ACC112 (cell line): ENCODE measurements at regions not wholly inside any gene's neighbourhood (a gene's known extent, or its start where the extent isn't known, plus 50 kb on each side); places are given as distances from the start of the nearest gene placed in this dataset.

Experiments used
- H2AFZ ChIP-seq: fragments of 200-600 bp; sonication (generic); one replicate; pipeline ENCODE4 v1.6.0; 2017; ENCODE audit warnings: antibody characterized with exemption, low read length; ENCODE audit not compliant: unreplicated experiment
- H3K27ac ChIP-seq: fragments of 200-600 bp; sonication (generic); 2 replicates; pipeline ENCODE4 v1.5.1; 2014; ENCODE audit warnings: low read depth, mild to moderate bottlenecking, antibody characterized with exemption, low read length, moderate library complexity
- H3K27me3 ChIP-seq: fragments of 200-600 bp; sonication (generic); 2 replicates; pipeline ENCODE4 v1.6.1; 2014; ENCODE audit warnings: mild to moderate bottlenecking, antibody characterized with exemption, low read length, moderate library complexity, mixed read lengths; ENCODE audit not compliant: insufficient read depth
- H3K36me3 ChIP-seq: fragments of 200-600 bp; sonication (generic); 2 replicates; pipeline ENCODE4 v1.6.1; 2016; ENCODE audit warnings: mild to moderate bottlenecking, antibody characterized with exemption, low read length, moderate library complexity, mixed read lengths; ENCODE audit not compliant: insufficient read depth
- H3K4me1 ChIP-seq: fragments of 200-600 bp; sonication (generic); one replicate; pipeline ENCODE4 v1.6.1; 2016; ENCODE audit warnings: low read length, mixed read lengths; ENCODE audit not compliant: insufficient read depth, unreplicated experiment, control insufficient read depth
- H3K4me3 ChIP-seq: fragments of 200-600 bp; sonication (generic); 2 replicates; pipeline ENCODE4 v1.5.1; 2014; ENCODE audit warnings: mild to moderate bottlenecking, low read depth, low read length
- H3K79me2 ChIP-seq: fragments of 200-600 bp; sonication (generic); one replicate; pipeline ENCODE4 v1.6.0; 2016; ENCODE audit warnings: low read length; ENCODE audit not compliant: control insufficient read depth, unreplicated experiment, insufficient read depth

- H3K4me3 ChIP-seq: no peak overlapping the region
- H3K27me3 ChIP-seq: peaks cover 88% of the 10 kb centered on the region
- no peaks in the 10 kb centered on the region for H3K79me2 ChIP-seq
- H3K36me3 ChIP-seq: no peaks in the 10 kb centered on the region
- no peak overlapping the region for H2AFZ ChIP-seq
- H3K27ac ChIP-seq: no peak overlapping the region
- H3K4me1 ChIP-seq: no peaks in the 10 kb centered on the region
Measured at GRCh38 chr11:20278727-20279126, 84.8 kb upstream of the HTATIP2 start.

GRCh38 chr11:20277014-20277413 is 86.5 kb upstream of the HTATIP2 start:
- H3K36me3 ChIP-seq: no peaks in the 10 kb centered on the region
- H3K27me3 ChIP-seq: peaks cover 92% of the 10 kb centered on the region
- H2AFZ ChIP-seq: no peak overlapping the region
- H3K79me2 ChIP-seq: no peaks in the 10 kb centered on the region
- no peaks in the 10 kb centered on the region for H3K4me1 ChIP-seq
- H3K4me3 ChIP-seq: no peak overlapping the region
- no peak overlapping the region for H3K27ac ChIP-seq

- H3K36me3 ChIP-seq: no peaks in the 10 kb centered on the region
- H3K79me2 ChIP-seq: no peaks in the 10 kb centered on the region
- no peak overlapping the region for H3K27ac ChIP-seq
- no peak overlapping the region for H2AFZ ChIP-seq
- peaks cover 96% of the 10 kb centered on the region for H3K27me3 ChIP-seq
- no peak overlapping the region for H3K4me3 ChIP-seq
- no peaks in the 10 kb centered on the region for H3K4me1 ChIP-seq
Measured at GRCh38 chr11:20275987-20276965, 87.2 kb upstream of the HTATIP2 start.

- Histone ChIP-seq H3K4me1 (no peaks in the 10 kb centered on the region), H3K27ac (no peak overlapping the region), H3K79me2 (no peaks in the 10 kb centered on the region), H3K4me3 (no peak overlapping the region), H3K36me3 (no peaks in the 10 kb centered on the region), H3K27me3 (peaks cover 96% of the 10 kb centered on the region), H2AFZ (no peak overlapping the region)
Measured at GRCh38 chr11:20274031-20274430, 89.5 kb upstream of the HTATIP2 start.

- no peak overlapping the region for H3K27ac ChIP-seq
Measured at GRCh38 chr11:20261526-20261925, 101.3 kb upstream of the DBX1 start.

GRCh38 chr11:20260307-20260706 is 100.0 kb upstream of the DBX1 start:
- peaks cover 98% of the 10 kb centered on the region for H3K27me3 ChIP-seq
- H3K4me3 ChIP-seq: no peak overlapping the region
- no peak overlapping the region for H3K27ac ChIP-seq
- H2AFZ ChIP-seq: no peak overlapping the region
- no peaks in the 10 kb centered on the region for H3K36me3 ChIP-seq
- no peaks in the 10 kb centered on the region for H3K79me2 ChIP-seq
- no peaks in the 10 kb centered on the region for H3K4me1 ChIP-seq

More at GRCh38 chr11:20261526-20261925, 101.3 kb upstream of the DBX1 start:
- Histone ChIP-seq H3K4me3 (no peak overlapping the region), H3K36me3 (no peaks in the 10 kb centered on the region), H3K4me1 (no peaks in the 10 kb centered on the region), H3K79me2 (no peaks in the 10 kb centered on the region), H2AFZ (no peak overlapping the region), H3K27me3 (peaks cover 98% of the 10 kb centered on the region)

- Histone ChIP-seq H2AFZ (no peak overlapping the region), H3K4me1 (no peaks in the 10 kb centered on the region), H3K27me3 (peaks cover 98% of the 10 kb centered on the region)
Measured at GRCh38 chr11:20259506-20259905, 99.2 kb upstream of the DBX1 start.

GRCh38 chr11:20258376-20258895 is 98.2 kb upstream of the DBX1 start:
- Histone ChIP-seq H3K4me3 (no peak overlapping the region), H3K27ac (no peak overlapping the region), H3K36me3 (no peaks in the 10 kb centered on the region), H2AFZ (no peak overlapping the region), H3K27me3 (peaks cover 100% of the 10 kb centered on the region), H3K4me1 (no peaks in the 10 kb centered on the region), H3K79me2 (no peaks in the 10 kb centered on the region)

More at GRCh38 chr11:20259506-20259905, 99.2 kb upstream of the DBX1 start:
- H3K4me3 ChIP-seq: no peak overlapping the region
- no peaks in the 10 kb centered on the region for H3K36me3 ChIP-seq
- H3K27ac ChIP-seq: no peak overlapping the region
- no peaks in the 10 kb centered on the region for H3K79me2 ChIP-seq

- Histone ChIP-seq H3K79me2 (no peaks in the 10 kb centered on the region), H2AFZ (no peak overlapping the region), H3K27me3 (peaks cover 100% of the 10 kb centered on the region), H3K4me1 (no peaks in the 10 kb centered on the region), H3K36me3 (no peaks in the 10 kb centered on the region), H3K4me3 (no peak overlapping the region), H3K27ac (no peak overlapping the region)
Measured at GRCh38 chr11:20256925-20257324, 96.7 kb upstream of the DBX1 start.

GRCh38 chr11:20253796-20254195 is 93.5 kb upstream of the DBX1 start:
- Histone ChIP-seq H3K27me3 (peaks cover 100% of the 10 kb centered on the region), H3K4me3 (no peak overlapping the region), H2AFZ (no peak overlapping the region)

GRCh38 chr11:20251496-20251895 is 91.2 kb upstream of the DBX1 start:
- Histone ChIP-seq H3K27ac (no peak overlapping the region), H3K27me3 (peaks cover 100% of the 10 kb centered on the region), H3K79me2 (no peaks in the 10 kb centered on the region), H3K36me3 (no peaks in the 10 kb centered on the region), H3K4me3 (no peak overlapping the region), H2AFZ (no peak overlapping the region), H3K4me1 (no peaks in the 10 kb centered on the region)

More at GRCh38 chr11:20253796-20254195, 93.5 kb upstream of the DBX1 start:
- Histone ChIP-seq H3K36me3 (no peaks in the 10 kb centered on the region), H3K79me2 (no peaks in the 10 kb centered on the region), H3K27ac (no peak overlapping the region), H3K4me1 (no peaks in the 10 kb centered on the region)
